ENCODE measurements at regions not wholly inside any gene's neighbourhood (a gene's known extent, or its start where the extent isn't known, plus 50 kb on each side); places are given as distances from the start of the nearest gene placed in this dataset.
A peak's percentile ranks its signal among the peaks of the same experiment; 100 is the strongest.

- no peaks in the 10 kb centered on the region for H3K9me3 ChIP-seq (ENCODE audit: control insufficient read depth in 2 of 2, low read length in 2 of 2)
- H3K27me3 ChIP-seq (ENCODE audit: control insufficient read depth in 1 of 2, insufficient read depth in 2 of 2, low read length in 2 of 2): no peaks in the 10 kb centered on the region
- H3K36me3 ChIP-seq (ENCODE audit: control insufficient read depth in 2 of 2, insufficient read depth in 2 of 2, low read length in 2 of 2): no peaks in the 10 kb centered on the region
- H3K4me3 ChIP-seq (ENCODE audit: low read length in 2 of 2): no peak overlapping the region
- H3K4me1 ChIP-seq (ENCODE audit: control insufficient read depth, insufficient read depth, low read length): peaks cover 21% of the 10 kb centered on the region
- no peak overlapping the region for H3K9ac ChIP-seq (ENCODE audit: low read length in 2 of 2)
- H3K27ac ChIP-seq (ENCODE audit: low read length): no peak overlapping the region
Measured at GRCh38 chr2:42856891-42857632, 64.7 kb upstream of the HAAO start.

GRCh38 chr2:42856106-42856860 is 63.9 kb upstream of the HAAO start:
- Histone ChIP-seq H3K9me3 (ENCODE audit: control insufficient read depth in 2 of 2, low read length in 2 of 2) (no peaks in the 10 kb centered on the region), H3K9ac (ENCODE audit: low read length in 2 of 2) (no peak overlapping the region), H3K27ac (ENCODE audit: low read length) (no peak overlapping the region), H3K36me3 (ENCODE audit: control insufficient read depth in 2 of 2, insufficient read depth in 2 of 2, low read length in 2 of 2) (no peaks in the 10 kb centered on the region), H3K27me3 (ENCODE audit: control insufficient read depth in 1 of 2, insufficient read depth in 2 of 2, low read length in 2 of 2) (no peaks in the 10 kb centered on the region), H3K4me1 (ENCODE audit: control insufficient read depth, insufficient read depth, low read length) (peaks cover 21% of the 10 kb centered on the region), H3K4me3 (ENCODE audit: low read length in 2 of 2) (no peak overlapping the region)

GRCh38 chr2:42855221-42855970 is 63.0 kb upstream of the HAAO start:
- Histone ChIP-seq H3K36me3 (ENCODE audit: control insufficient read depth in 2 of 2, insufficient read depth in 2 of 2, low read length in 2 of 2) (no peaks in the 10 kb centered on the region), H3K27ac (ENCODE audit: low read length) (peak overlapping the region; percentile 62), H3K9me3 (ENCODE audit: control insufficient read depth in 2 of 2, low read length in 2 of 2) (no peaks in the 10 kb centered on the region), H3K27me3 (ENCODE audit: control insufficient read depth in 1 of 2, insufficient read depth in 2 of 2, low read length in 2 of 2) (no peaks in the 10 kb centered on the region), H3K9ac (ENCODE audit: low read length in 2 of 2) (no peak overlapping the region), H3K4me3 (ENCODE audit: low read length in 2 of 2) (no peak overlapping the region), H3K4me1 (ENCODE audit: control insufficient read depth, insufficient read depth, low read length) (peaks cover 24% of the 10 kb centered on the region)

DNA sequence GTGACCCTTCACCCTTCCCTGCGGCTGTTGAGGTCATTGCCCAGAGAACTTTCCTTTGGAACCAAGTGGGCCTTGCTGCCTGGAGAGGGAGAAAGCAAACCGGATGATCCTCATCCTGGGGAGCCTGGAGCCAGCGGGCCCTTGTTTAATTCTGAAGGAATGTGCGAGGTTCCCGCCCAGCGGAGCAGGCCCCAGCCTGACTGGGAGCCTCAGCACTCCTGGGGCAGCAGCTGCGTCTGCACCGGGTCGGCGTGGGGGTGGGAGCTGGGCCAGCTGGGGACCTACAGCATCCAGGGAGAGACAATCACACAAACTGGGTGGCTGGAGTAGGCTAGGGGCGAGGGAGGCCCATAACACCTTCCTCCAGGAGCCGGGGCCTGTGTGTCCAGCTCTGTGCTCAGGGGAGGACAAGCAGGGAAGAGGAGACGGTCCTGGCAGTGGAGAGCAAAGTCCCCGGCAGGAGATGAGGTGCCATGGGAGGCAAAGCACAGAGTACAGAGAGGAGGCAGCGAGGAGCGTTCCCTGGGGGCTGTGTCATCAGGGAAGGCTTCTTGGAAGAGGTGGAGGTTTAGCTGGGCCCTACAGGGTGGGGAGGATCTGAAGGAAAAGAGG is 61.9 kb upstream of the HAAO start:
- Histone ChIP-seq H3K36me3 (ENCODE audit: control insufficient read depth in 2 of 2, insufficient read depth in 2 of 2, low read length in 2 of 2) (no peaks in the 10 kb centered on the region), H3K4me1 (ENCODE audit: control insufficient read depth, insufficient read depth, low read length) (peaks cover 26% of the 10 kb centered on the region), H3K4me3 (ENCODE audit: low read length in 2 of 2) (no peak overlapping the region), H3K27me3 (ENCODE audit: control insufficient read depth in 1 of 2, insufficient read depth in 2 of 2, low read length in 2 of 2) (no peaks in the 10 kb centered on the region), H3K9me3 (ENCODE audit: control insufficient read depth in 2 of 2, low read length in 2 of 2) (no peaks in the 10 kb centered on the region), H3K9ac (ENCODE audit: low read length in 2 of 2) (no peak overlapping the region), H3K27ac (ENCODE audit: low read length) (peak overlapping the region; percentile 62)

GRCh38 chr2:42853549-42854206 is 61.3 kb upstream of the HAAO start:
- no peak overlapping the region for H3K4me3 ChIP-seq (ENCODE audit: low read length in 2 of 2)
- peak overlapping the region; percentile 62 for H3K27ac ChIP-seq (ENCODE audit: low read length)
- no peaks in the 10 kb centered on the region for H3K36me3 ChIP-seq (ENCODE audit: control insufficient read depth in 2 of 2, insufficient read depth in 2 of 2, low read length in 2 of 2)
- H3K27me3 ChIP-seq (ENCODE audit: control insufficient read depth in 1 of 2, insufficient read depth in 2 of 2, low read length in 2 of 2): no peaks in the 10 kb centered on the region
- H3K4me1 ChIP-seq (ENCODE audit: control insufficient read depth, insufficient read depth, low read length): peaks cover 26% of the 10 kb centered on the region
- H3K9ac ChIP-seq (ENCODE audit: low read length in 2 of 2): no peak overlapping the region
- no peaks in the 10 kb centered on the region for H3K9me3 ChIP-seq (ENCODE audit: control insufficient read depth in 2 of 2, low read length in 2 of 2)

DNA sequence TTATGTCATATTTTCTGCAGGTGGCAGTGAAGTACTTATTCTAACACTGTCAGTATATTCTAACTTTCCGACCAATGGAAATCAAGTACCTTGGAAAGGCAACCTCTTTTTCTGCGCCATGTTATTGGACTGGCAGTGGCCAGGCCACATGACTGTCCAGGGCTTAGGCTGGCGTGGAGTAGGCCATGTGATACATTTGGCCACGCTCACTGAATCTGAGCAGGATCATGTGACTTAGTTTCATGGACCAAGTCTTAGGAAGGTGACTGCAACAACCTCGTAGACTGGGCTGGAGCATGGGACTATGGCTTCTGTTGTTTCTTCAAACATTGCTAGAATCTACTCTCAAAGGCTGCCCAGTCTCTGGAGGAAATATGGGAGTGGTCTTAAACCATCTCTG is 60.4 kb upstream of the HAAO start:
- Histone ChIP-seq H3K27me3 (ENCODE audit: control insufficient read depth in 1 of 2, insufficient read depth in 2 of 2, low read length in 2 of 2) (no peaks in the 10 kb centered on the region), H3K27ac (ENCODE audit: low read length) (no peak overlapping the region), H3K36me3 (ENCODE audit: control insufficient read depth in 2 of 2, insufficient read depth in 2 of 2, low read length in 2 of 2) (no peaks in the 10 kb centered on the region), H3K4me3 (ENCODE audit: low read length in 2 of 2) (no peak overlapping the region), H3K9ac (ENCODE audit: low read length in 2 of 2) (no peak overlapping the region), H3K9me3 (ENCODE audit: control insufficient read depth in 2 of 2, low read length in 2 of 2) (no peaks in the 10 kb centered on the region), H3K4me1 (ENCODE audit: control insufficient read depth, insufficient read depth, low read length) (peaks cover 26% of the 10 kb centered on the region)

GRCh38 chr2:42851740-42852250 is 59.4 kb upstream of the HAAO start:
- Histone ChIP-seq H3K9ac (ENCODE audit: low read length in 2 of 2) (no peak overlapping the region), H3K4me3 (ENCODE audit: low read length in 2 of 2) (no peak overlapping the region), H3K4me1 (ENCODE audit: control insufficient read depth, insufficient read depth, low read length) (peaks cover 32% of the 10 kb centered on the region), H3K9me3 (ENCODE audit: control insufficient read depth in 2 of 2, low read length in 2 of 2) (no peaks in the 10 kb centered on the region), H3K27me3 (ENCODE audit: control insufficient read depth in 1 of 2, insufficient read depth in 2 of 2, low read length in 2 of 2) (no peaks in the 10 kb centered on the region), H3K27ac (ENCODE audit: low read length) (no peak overlapping the region), H3K36me3 (ENCODE audit: control insufficient read depth in 2 of 2, insufficient read depth in 2 of 2, low read length in 2 of 2) (no peaks in the 10 kb centered on the region)

DNA sequence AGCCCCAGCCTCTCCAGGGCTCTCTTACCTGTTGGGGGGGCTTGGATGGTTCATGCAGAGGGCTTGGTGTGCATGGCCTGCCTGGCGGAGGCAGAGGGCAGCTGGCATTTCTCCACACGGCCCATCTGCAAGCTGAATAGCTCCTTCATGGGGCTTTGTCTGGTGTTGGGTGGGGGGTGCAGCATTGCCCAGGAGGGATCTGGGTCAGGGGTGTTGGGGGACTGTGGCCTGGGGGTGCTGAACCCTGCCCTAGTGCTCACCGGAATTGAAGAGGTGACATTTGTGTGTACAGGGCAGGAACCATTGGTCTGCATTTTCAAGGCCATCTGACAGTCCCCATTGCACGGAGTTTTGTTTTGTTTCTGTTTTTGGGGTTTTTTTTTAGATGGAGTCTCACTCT is 58.8 kb upstream of the HAAO start:
- H3K27ac ChIP-seq (ENCODE audit: low read length): no peak overlapping the region
- H3K4me1 ChIP-seq (ENCODE audit: control insufficient read depth, insufficient read depth, low read length): peaks cover 35% of the 10 kb centered on the region
- H3K27me3 ChIP-seq (ENCODE audit: control insufficient read depth in 1 of 2, insufficient read depth in 2 of 2, low read length in 2 of 2): no peaks in the 10 kb centered on the region
- no peak overlapping the region for H3K4me3 ChIP-seq (ENCODE audit: low read length in 2 of 2)
- no peak overlapping the region for H3K9ac ChIP-seq (ENCODE audit: low read length in 2 of 2)
- H3K9me3 ChIP-seq (ENCODE audit: control insufficient read depth in 2 of 2, low read length in 2 of 2): no peaks in the 10 kb centered on the region
- no peaks in the 10 kb centered on the region for H3K36me3 ChIP-seq (ENCODE audit: control insufficient read depth in 2 of 2, insufficient read depth in 2 of 2, low read length in 2 of 2)

DNA sequence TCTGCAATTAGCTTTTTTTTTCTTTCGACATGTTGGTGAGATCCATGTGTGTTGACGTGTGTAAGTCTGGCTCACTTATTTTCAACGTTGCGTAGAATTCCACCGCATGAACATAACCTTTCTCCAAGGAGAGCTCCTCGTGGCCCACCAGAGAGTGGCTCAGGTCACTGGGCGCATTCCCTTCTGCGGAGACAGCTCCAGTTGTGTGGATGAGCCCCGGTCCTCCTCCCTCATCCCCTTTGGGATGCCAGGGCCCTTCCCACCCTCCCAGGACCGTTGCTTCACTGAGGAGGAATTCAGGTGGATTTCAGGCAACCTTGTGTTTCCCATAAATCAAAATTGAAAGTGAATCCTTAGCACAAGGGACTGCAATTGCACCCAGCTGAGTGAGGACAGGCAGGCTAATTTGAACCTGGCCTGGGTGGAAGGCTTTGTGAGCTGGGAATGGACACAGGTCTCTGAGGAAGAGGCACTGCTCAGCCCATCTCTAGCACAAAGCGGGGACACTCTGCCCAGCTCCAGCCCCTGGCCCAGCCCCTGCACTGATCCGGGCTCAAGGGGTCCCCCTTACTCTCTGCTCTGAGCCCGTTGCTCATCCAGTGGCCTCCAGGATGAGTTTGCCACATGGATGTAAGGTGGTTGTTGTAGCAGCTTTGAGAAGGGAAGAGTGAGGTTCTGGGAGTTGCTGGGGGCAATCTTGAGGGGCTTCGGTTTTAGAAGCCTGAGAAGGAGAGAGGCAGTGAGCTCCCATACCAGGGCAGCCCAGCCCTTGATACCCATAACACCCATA is 57.8 kb upstream of the HAAO start:
- Histone ChIP-seq H3K27ac (ENCODE audit: low read length) (no peak overlapping the region), H3K36me3 (ENCODE audit: control insufficient read depth in 2 of 2, insufficient read depth in 2 of 2, low read length in 2 of 2) (no peaks in the 10 kb centered on the region), H3K27me3 (ENCODE audit: control insufficient read depth in 1 of 2, insufficient read depth in 2 of 2, low read length in 2 of 2) (no peaks in the 10 kb centered on the region), H3K9ac (ENCODE audit: low read length in 2 of 2) (no peak overlapping the region), H3K4me3 (ENCODE audit: low read length in 2 of 2) (no peak overlapping the region), H3K9me3 (ENCODE audit: control insufficient read depth in 2 of 2, low read length in 2 of 2) (no peaks in the 10 kb centered on the region), H3K4me1 (ENCODE audit: control insufficient read depth, insufficient read depth, low read length) (peaks cover 45% of the 10 kb centered on the region)
